ENCODE measurements at regions not wholly inside any gene's neighbourhood (a gene's known extent, or its start where the extent isn't known, plus 50 kb on each side); places are given as distances from the start of the nearest gene placed in this dataset.
"Not testable (repeated sequence)": the region's sequence is repeated elsewhere in the genome, so short reads cannot be mapped to it uniquely, and the experiment has no call there.

- Histone ChIP-seq H3K27ac (no peak overlapping the region), H3K4me3 (no peak overlapping the region)
- no peak for DNase-seq (ENCODE audit: low spot score)
These were observed 384.9 kb upstream of the PODXL start for GRCh38 chr7:131941291-131941690.

GRCh38 chr7:131940621-131941165, 384.3 kb upstream of the PODXL start:
- Histone ChIP-seq H3K4me3 (no peak overlapping the region), H3K27ac (no peak overlapping the region)
- DNase-seq (ENCODE audit: low spot score): no peak
- TF ChIP-seq CTCF (IDR thresholded peaks at IDR 0.05): no peak

More at GRCh38 chr7:131941291-131941690, 384.9 kb upstream of the PODXL start:
- no peak for TF ChIP-seq CTCF (IDR thresholded peaks at IDR 0.05)

- not testable (repeated sequence) for H3K27ac ChIP-seq; H3K4me3 ChIP-seq; DNase-seq (ENCODE audit: low spot score)
These were observed 382.4 kb upstream of the PODXL start for GRCh38 chr7:131938788-131939187.

- H3K4me3 ChIP-seq: no peak overlapping the region
- TF ChIP-seq CTCF (IDR thresholded peaks at IDR 0.05): no peak
- H3K27ac ChIP-seq: no peak overlapping the region
- DNase-seq (ENCODE audit: low spot score): no peak
These were observed 381.4 kb upstream of the PODXL start for GRCh38 chr7:131937868-131938267.

GRCh38 chr7:131935180-131935579, 378.8 kb upstream of the PODXL start:
- H3K4me3 ChIP-seq: no peak overlapping the region
- H3K27ac ChIP-seq: no peak overlapping the region
- no peak for DNase-seq (ENCODE audit: low spot score)
- no peak for TF ChIP-seq CTCF (IDR thresholded peaks at IDR 0.05)

- DNase-seq (ENCODE audit: low spot score): no peak
- TF ChIP-seq CTCF (IDR thresholded peaks at IDR 0.05): no peak
- no peak overlapping the region for H3K4me3 ChIP-seq
- no peak overlapping the region for H3K27ac ChIP-seq
These were observed 378.0 kb upstream of the PODXL start for GRCh38 chr7:131934452-131934851.

GRCh38 chr7:131933751-131934289, 377.4 kb upstream of the PODXL start:
- H3K4me3 ChIP-seq: no peak overlapping the region
- no peak for DNase-seq (ENCODE audit: low spot score)
- H3K27ac ChIP-seq: no peak overlapping the region
- no peak for TF ChIP-seq CTCF (IDR thresholded peaks at IDR 0.05)

- not testable (repeated sequence) for DNase-seq (ENCODE audit: low spot score); H3K27ac ChIP-seq; H3K4me3 ChIP-seq
These were observed 376.8 kb upstream of the PODXL start for GRCh38 chr7:131933219-131933618.

All from coronary artery (tissue), 2 donors.